Stomach (tissue), 8 donors: ENCODE measurements at regions not wholly inside any gene's neighbourhood (a gene's known extent, or its start where the extent isn't known, plus 50 kb on each side); places are given as distances from the start of the nearest gene placed in this dataset.

Experiments used
- DNase-seq, 2 donors: peaks; one replicate each; pipeline versions ENCODE4 v3.0.0 to v3.0.0-alpha.2; 2013 to 2019
- H3K27ac ChIP-seq, 5 donors: fragments of 200-600 bp in 4 of 5; sonication (generic) in 4 of 5; one replicate each; pipeline ENCODE4 v1.5.1; 2013 to 2019; ENCODE audit warnings: mild to moderate bottlenecking in 1 of 5, moderate library complexity in 1 of 5
- H3K27me3 ChIP-seq, 3 donors: fragments of 200-600 bp; sonication (generic); one replicate each; pipeline ENCODE4 v1.5.1; 2017 to 2019; ENCODE audit warnings: mixed run types in 1 of 3
- H3K36me3 ChIP-seq, 4 donors: fragments of 200-600 bp; sonication (generic); 1 replicate in 3 of 4; 2 replicates in 1 of 4; pipeline ENCODE4 v1.5.1; 2016 to 2019
- H3K4me1 ChIP-seq, 4 donors: fragments of 200-600 bp; sonication (generic); one replicate each; pipeline ENCODE4 v1.5.1; 2016 to 2019
- H3K4me3 ChIP-seq, 4 donors: fragments of 200-600 bp; sonication (generic) in 3 of 4; one replicate each; pipeline ENCODE4 v1.5.1; 2016 to 2019; ENCODE audit warnings: mild to moderate bottlenecking in 1 of 4
- H3K9me3 ChIP-seq, 4 donors: fragments of 200-600 bp; sonication (generic); one replicate each; pipeline ENCODE4 v1.5.1; 2016 to 2019
- EP300 ChIP-seq: sonication (generic); formaldehyde crosslinking; IDR thresholded peaks from one replicate; pipeline ENCODE4 v1.6.1; 2017; ENCODE audit warnings: antibody characterized with exemption
- POLR2A ChIP-seq, 4 donors: fragments of 450-650 bp; IDR thresholded peaks; one replicate each; pipeline ENCODE4 v1.6.1; 2016; ENCODE audit warnings: antibody characterized with exemption in 4 of 4, control low read depth in 2 of 4, mild to moderate bottlenecking in 1 of 4, moderate library complexity in 1 of 4
- POLR2AphosphoS5 ChIP-seq, 3 donors: sonication (generic); formaldehyde crosslinking; IDR thresholded peaks; one replicate each; pipeline ENCODE4 v1.6.1; 2016; ENCODE audit warnings: antibody characterized with exemption in 3 of 3
- WGBS, 5 donors: extraction: QIAGEN DNeasy Blood & Tissue Kit in 3 of 5; methylation state at CpG; one replicate each; pipeline versions ENCODE4 v1.1.5 to v1.1.7; 2013 to 2018; 5-methylcytosine and 5-hydroxymethylcytosine counted together
- intact Hi-C: fragments of 100-400 bp; cut with DNase I; formaldehyde crosslinking; loops from one replicate; pipeline ENCODE4 v1.15.1; 2023; ENCODE audit warnings: low total_unique reads
- TF ChIP-seq, protein P1 (sequence below), 7 experiments: fragments of 450-650 bp in 4 of 7; fragments of 200-600 bp in 3 of 7; sonication (generic) in 3 of 7; IDR thresholded peaks; one replicate each; pipeline ENCODE4 v1.5.1; 2016 to 2019; ENCODE audit warnings: antibody characterized with exemption in 7 of 7, control low read depth in 2 of 7, mild to moderate bottlenecking in 1 of 7
- donor health status: healthy with polysubstance abuse.
- donor health status: Bipolar disorder and iron deficiency.
- donor health status: healthy.

DNA sequence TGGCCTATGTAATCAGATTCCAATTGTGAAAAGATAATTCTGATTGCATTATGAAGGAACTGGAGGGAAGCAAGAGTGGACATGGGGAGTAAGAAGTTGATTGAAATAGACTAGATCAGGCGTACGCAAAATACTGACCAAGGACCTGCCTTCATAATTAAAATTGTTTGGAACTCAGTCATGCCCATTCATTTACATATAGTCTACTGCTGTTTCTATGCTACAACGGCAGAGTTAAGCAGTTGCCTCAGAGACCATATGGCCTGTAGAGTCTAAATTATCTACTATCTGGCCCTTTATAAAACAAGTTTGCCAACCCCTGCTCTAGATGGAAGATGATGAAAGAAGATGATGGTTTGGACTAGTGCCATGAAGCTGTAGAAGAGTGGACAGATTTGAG, 170.0 kb upstream of the ARID2 start:
- Histone ChIP-seq H3K27me3 (no peaks in the 10 kb centered on the region), H3K27ac (no peak overlapping the region), H3K4me3 (no peak overlapping the region), H3K4me1 (no peaks in the 10 kb centered on the region), H3K9me3 (no peaks in the 10 kb centered on the region), H3K36me3 (no peaks in the 10 kb centered on the region)
- TF ChIP-seq, protein P1, sequence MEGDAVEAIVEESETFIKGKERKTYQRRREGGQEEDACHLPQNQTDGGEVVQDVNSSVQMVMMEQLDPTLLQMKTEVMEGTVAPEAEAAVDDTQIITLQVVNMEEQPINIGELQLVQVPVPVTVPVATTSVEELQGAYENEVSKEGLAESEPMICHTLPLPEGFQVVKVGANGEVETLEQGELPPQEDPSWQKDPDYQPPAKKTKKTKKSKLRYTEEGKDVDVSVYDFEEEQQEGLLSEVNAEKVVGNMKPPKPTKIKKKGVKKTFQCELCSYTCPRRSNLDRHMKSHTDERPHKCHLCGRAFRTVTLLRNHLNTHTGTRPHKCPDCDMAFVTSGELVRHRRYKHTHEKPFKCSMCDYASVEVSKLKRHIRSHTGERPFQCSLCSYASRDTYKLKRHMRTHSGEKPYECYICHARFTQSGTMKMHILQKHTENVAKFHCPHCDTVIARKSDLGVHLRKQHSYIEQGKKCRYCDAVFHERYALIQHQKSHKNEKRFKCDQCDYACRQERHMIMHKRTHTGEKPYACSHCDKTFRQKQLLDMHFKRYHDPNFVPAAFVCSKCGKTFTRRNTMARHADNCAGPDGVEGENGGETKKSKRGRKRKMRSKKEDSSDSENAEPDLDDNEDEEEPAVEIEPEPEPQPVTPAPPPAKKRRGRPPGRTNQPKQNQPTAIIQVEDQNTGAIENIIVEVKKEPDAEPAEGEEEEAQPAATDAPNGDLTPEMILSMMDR (IDR thresholded peaks at IDR 0.05), result no peak
- TF ChIP-seq POLR2AphosphoS5 (IDR thresholded peaks at IDR 0.05) (no peak), POLR2A (IDR thresholded peaks at IDR 0.05) (no peak), EP300 (no peak)
- intact Hi-C loops, result no loop called here
- no peak for DNase-seq
- 84 to 94% (median 91%) methylated on average over 3 of the region's 3 CpGs for WGBS, 5 donors

DNA sequence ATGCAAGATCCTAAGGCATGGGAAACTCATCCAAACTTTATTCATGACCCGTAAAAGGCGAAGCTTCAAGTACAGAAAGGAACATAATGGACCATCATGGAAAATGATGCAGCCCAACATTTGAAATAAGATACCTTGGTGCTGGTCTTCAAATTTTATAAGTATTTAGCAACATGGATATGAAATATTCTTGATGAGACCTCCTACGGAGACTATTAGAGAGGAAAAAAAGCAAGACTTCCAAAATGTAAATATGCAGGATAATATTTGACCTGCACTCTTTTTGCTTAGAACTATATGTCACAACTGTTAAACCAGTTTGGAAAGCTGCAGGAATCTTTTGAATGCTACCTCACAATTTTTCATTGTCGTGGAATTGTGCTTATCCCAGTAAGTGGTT, 168.8 kb upstream of the ARID2 start:
- Histone ChIP-seq H3K4me3 (no peak overlapping the region), H3K36me3 (no peaks in the 10 kb centered on the region), H3K9me3 (no peaks in the 10 kb centered on the region), H3K4me1 (no peaks in the 10 kb centered on the region), H3K27me3 (no peaks in the 10 kb centered on the region), H3K27ac (no peak overlapping the region)
- 76 to 87% (median 85%) methylated on average over 4 of the region's 4 CpGs for WGBS, 5 donors
- no peak for TF ChIP-seq EP300
- DNase-seq, result no peak
- intact Hi-C loops, result no loop called here

DNA sequence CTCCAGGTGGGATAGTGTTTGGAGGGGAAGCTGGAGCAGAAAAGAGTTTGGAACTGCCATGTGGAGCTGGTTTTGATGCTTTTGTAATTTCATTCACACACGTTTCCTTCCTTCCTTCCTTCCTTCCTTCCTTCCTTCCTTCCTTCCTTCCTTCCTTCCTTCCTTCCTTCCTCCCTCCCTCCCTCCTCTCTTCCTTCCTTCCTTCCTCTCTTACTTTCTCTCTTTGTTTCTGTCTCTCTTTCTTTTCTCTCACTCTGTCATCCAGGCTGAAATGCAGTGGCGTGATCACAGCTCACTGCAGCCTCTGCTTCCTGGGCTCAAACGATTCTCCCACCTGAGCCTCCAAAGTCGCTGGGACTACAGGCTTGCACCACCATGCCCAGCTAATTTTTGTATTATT, 168.0 kb upstream of the ARID2 start:
- no peaks in the 10 kb centered on the region for H3K4me1 ChIP-seq
- H3K36me3 ChIP-seq, result no peaks in the 10 kb centered on the region
- DNase-seq, result no peak
- H3K27ac ChIP-seq, result no peak overlapping the region
- intact Hi-C loops, result no loop called here
- TF ChIP-seq POLR2AphosphoS5 (IDR thresholded peaks at IDR 0.05), result no peak
- no peak for TF ChIP-seq EP300
- TF ChIP-seq, protein P1 (IDR thresholded peaks at IDR 0.05), result no peak
- no peak for TF ChIP-seq POLR2A (IDR thresholded peaks at IDR 0.05)
- no peak overlapping the region for H3K4me3 ChIP-seq
- no peaks in the 10 kb centered on the region for H3K9me3 ChIP-seq
- H3K27me3 ChIP-seq, result no peaks in the 10 kb centered on the region
- 83 to 88% (median 86%) methylated on average over 4 of the region's 4 CpGs for WGBS, 5 donors

DNA sequence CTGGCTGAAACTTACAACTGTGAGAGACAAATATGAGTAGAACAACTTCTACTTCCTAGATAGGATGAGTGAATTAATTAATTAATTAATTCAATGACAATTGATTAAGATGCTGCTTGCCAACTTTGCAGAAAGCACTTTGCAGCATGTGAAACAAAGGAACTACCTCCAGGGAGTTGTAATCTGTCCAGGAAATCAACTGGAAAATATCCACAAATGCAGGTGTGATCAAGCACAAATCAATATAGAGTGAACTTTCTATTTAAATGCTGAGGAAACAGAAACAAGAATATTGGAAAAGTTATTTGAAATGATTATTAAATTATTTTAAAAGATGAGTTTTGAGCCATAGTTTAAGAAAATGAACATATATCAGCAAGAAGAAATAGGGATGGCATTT, 163.9 kb upstream of the ARID2 start:
- no peak for DNase-seq
- Histone ChIP-seq H3K9me3 (no peaks in the 10 kb centered on the region), H3K4me1 (no peaks in the 10 kb centered on the region), H3K4me3 (no peak overlapping the region), H3K36me3 (no peaks in the 10 kb centered on the region), H3K27ac (no peak overlapping the region), H3K27me3 (no peaks in the 10 kb centered on the region)
- intact Hi-C loops, result no loop called here
- TF ChIP-seq POLR2AphosphoS5 (IDR thresholded peaks at IDR 0.05) (no peak), EP300 (no peak), POLR2A (IDR thresholded peaks at IDR 0.05) (no peak)
- TF ChIP-seq, protein P1 (IDR thresholded peaks at IDR 0.05), result no peak

DNA sequence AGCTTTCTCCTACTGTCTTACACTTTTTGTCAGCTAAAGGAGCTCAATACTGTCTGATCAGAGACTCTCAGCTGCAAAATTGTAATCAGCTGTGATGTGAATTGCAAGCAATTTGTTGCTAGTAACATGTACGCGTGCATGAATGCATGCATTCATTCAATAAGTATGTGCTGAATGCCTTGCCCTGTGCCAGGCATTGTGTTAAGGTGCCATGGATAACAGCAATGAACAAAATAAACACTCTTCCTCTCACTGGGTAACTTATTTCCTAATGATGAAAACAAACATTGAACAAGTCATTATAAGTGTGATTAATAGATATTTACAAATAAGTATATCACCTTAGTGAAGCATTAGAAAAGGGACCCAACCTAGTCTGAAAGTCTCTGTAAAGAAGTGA, 163.2 kb upstream of the ARID2 start:
- intact Hi-C loops, result no loop called here
- no peak overlapping the region for H3K4me3 ChIP-seq
- no peaks in the 10 kb centered on the region for H3K36me3 ChIP-seq
- 88 to 94% (median 90%) methylated on average over 2 of the region's 2 CpGs for WGBS, 5 donors
- H3K4me1 ChIP-seq, result no peaks in the 10 kb centered on the region
- H3K27me3 ChIP-seq, result no peaks in the 10 kb centered on the region
- H3K27ac ChIP-seq, result no peak overlapping the region
- no peak for DNase-seq
- TF ChIP-seq, protein P1 (IDR thresholded peaks at IDR 0.05), result no peak
- TF ChIP-seq POLR2A (IDR thresholded peaks at IDR 0.05), result no peak
- TF ChIP-seq EP300, result no peak
- TF ChIP-seq POLR2AphosphoS5 (IDR thresholded peaks at IDR 0.05), result no peak
- H3K9me3 ChIP-seq, result no peaks in the 10 kb centered on the region
